HPDE6-E6E7 (cell line): ENCODE measurements at regions not wholly inside any gene's neighbourhood (a gene's known extent, or its start where the extent isn't known, plus 50 kb on each side); places are given as distances from the start of the nearest gene placed in this dataset.

Experiments used
- DNase-seq: peaks from one replicate; pipeline ENCODE4 v3.0.0; 2011; ENCODE audit warnings: missing footprints; ENCODE audit errors: extremely low spot score

DNA sequence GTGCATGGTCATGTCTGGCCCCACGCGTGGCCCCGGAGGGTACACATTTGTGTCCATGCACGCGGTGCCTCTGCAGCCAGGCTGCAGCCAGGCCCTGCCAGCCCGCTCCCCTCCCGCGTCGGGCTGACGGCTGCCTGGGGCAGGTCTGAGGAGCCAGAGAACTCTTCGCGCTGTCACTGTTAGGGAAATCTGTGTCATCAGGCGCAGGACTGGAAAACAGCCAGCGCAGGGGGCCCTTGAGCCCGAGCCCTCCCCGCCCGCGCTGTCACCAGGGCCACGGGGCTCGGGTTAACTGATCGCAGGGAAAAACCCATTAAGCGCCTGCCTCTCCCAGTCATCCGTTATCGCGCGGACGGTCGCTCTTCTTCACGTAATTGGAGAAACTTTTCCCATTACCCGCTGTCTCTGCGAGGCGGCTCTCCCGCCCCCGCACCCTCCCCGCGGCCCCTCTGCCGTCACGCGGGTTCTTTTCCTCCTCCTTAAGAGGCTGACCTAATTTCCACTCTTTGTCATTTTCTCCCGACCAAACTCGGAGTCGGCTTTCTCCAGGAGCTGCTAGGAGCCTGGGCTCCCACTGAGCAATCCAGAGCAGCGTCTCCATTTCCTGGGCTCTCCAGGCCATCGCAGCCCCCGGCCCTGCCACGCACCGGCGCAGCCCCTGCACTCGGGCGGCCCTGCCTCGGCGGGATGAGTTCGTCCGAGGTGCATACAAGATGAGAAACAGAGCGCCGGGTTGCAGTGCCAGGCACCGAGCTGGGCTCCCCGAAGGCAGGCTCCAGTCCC is 57.5 kb upstream of the PRR23E start:
- no peak for DNase-seq

GRCh38 chr3:127136024-127136600 is 56.8 kb upstream of the PRR23E start:
- DNase-seq: no peak

GRCh38 chr3:127136706-127137105 is 56.2 kb upstream of the PRR23E start:
- no peak for DNase-seq

GRCh38 chr3:127137113-127137512 is 55.8 kb upstream of the PRR23E start:
- DNase-seq: no peak

DNA sequence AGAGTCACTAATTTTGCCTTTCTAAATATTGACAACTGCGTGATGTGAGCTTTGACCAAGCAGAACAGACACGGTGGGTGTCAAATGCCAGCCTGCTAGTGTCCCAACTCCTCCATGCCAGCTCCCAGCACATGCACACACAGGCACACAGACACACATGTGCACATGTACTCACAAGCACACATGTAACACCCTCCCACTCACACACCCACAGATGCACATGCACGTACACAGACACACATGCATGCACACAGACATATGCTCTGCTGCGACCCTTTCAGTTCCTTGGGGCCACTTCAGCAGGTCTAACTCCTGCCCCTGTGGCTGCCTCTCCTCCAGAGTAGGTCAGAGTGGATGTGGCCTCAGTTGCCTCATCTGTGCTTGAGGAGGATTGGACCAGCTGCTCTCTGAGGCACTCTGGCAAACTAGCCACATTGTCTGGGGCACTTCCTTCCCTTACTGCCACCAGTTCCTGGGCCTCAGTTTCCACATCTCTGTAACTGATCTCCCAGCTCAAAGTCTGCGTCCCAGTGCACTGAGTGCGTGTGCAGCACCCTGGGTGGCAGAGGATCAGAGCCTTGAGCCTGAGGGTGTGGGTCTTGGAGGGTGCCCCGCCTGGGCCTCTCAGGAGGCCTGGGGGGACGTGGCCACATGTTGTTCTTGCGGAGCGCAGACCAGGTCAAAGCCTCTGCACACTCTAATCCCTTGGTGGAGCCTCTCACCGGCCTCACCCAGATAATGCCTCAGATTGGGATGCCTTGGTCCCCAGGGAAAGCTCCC is 55.0 kb upstream of the PRR23E start:
- DNase-seq: no peak

DNA sequence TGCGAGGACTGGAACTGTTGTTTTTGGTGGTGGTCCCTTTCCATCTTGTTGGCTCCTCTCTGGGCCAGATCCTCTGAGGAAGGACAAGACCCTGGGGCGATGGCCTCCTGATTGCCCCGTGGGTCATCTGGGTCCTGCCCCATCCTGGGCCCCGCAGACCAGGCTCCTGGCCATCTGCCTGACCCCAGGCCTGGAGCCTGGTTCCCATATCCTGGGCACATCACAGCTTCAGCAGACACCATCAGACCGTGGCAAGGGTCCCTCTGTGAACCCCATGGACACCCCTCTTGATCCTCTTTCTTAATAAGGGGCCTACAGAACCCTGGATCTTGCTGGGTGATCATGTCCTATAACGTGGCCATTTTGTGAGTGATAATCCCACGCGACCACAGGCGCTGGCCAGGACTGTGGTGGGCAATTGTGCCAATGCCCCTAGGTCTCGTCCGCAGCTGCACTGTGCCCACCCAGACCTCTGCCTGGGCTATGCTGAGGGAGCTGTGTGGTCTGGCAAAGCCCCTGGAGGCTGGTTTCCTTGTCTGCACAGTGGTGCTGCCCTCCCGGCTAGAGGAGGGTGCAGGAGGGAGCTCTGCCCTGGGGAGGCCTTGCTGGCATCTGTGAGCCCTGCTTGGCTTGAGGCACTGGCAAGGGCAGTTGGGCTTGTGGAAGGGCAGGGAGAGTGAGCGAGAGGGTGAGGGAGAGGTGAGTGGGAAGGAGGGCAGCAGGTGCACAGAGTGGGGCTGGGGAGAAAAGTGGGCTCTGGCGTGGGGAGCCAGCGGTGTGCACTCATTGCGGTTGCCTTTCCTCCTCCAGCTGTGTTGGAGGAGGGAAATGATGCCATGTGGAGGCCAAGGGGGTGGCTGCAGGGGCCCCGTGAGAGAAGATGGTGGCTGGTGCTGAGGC is 53.1 kb upstream of the PRR23E start:
- no peak for DNase-seq

GRCh38 chr3:127140501-127141460 is 52.1 kb upstream of the PRR23E start:
- DNase-seq: no peak

GRCh38 chr3:127141921-127142730 is 50.8 kb upstream of the PRR23E start:
- peak; percentile 62 for DNase-seq
